GM19351 (cell line): ENCODE measurements at regions not wholly inside any gene's neighbourhood (a gene's known extent, or its start where the extent isn't known, plus 50 kb on each side); places are given as distances from the start of the nearest gene placed in this dataset.

Experiments used
- ATAC-seq: cut with Tn5 transposase; IDR thresholded peaks from one replicate; pipeline ENCODE4 v1.9.1; 2021; ENCODE audit warnings: mild to moderate bottlenecking, moderate library complexity; ENCODE audit not compliant: unreplicated experiment

GRCh38 chr11:134821422-134821821 is 409.4 kb upstream of the B3GAT1 start:
- no peak for ATAC-seq

GRCh38 chr11:134819041-134819440 is 407.0 kb upstream of the B3GAT1 start:
- ATAC-seq = no peak

GRCh38 chr11:134818516-134818915 is 406.5 kb upstream of the B3GAT1 start:
- ATAC-seq = no peak

GRCh38 chr11:134815404-134815803 is 403.4 kb upstream of the B3GAT1 start:
- ATAC-seq = no peak

- no peak for ATAC-seq
These were observed 396.0 kb upstream of the B3GAT1 start for GRCh38 chr11:134807997-134808396.

- no peak for ATAC-seq
These were observed 390.6 kb upstream of the B3GAT1 start for GRCh38 chr11:134802598-134802997.

- ATAC-seq = no peak
These were observed 390.1 kb upstream of the B3GAT1 start for GRCh38 chr11:134802116-134802515.

DNA sequence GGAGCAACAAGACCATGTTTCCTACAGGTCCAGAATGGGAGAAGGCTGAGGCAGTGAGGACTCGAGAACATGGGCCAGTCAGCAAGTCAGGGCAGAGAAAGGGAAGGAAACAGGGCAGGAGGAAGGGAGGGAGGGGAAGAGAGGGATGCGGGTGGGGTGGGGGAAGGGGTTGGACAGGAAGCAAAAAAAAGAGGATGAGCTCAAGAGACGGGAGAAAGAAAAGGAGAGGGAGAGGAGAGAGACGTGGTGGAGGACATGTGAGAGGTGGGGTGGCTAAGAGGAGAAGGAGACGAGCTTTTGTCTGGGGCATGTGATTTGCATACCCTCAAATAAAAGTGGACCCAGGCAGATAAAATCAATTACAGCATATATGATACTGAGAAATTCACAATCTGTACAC is 389.5 kb upstream of the B3GAT1 start:
- no peak for ATAC-seq

GRCh38 chr11:134800826-134801225 is 388.8 kb upstream of the B3GAT1 start:
- no peak for ATAC-seq

GRCh38 chr11:134800130-134800529 is 388.1 kb upstream of the B3GAT1 start:
- no peak for ATAC-seq

GRCh38 chr11:134799386-134799785 is 387.3 kb upstream of the B3GAT1 start:
- ATAC-seq = no peak

- ATAC-seq = no peak
These were observed 385.5 kb upstream of the B3GAT1 start for GRCh38 chr11:134797411-134798089.

DNA sequence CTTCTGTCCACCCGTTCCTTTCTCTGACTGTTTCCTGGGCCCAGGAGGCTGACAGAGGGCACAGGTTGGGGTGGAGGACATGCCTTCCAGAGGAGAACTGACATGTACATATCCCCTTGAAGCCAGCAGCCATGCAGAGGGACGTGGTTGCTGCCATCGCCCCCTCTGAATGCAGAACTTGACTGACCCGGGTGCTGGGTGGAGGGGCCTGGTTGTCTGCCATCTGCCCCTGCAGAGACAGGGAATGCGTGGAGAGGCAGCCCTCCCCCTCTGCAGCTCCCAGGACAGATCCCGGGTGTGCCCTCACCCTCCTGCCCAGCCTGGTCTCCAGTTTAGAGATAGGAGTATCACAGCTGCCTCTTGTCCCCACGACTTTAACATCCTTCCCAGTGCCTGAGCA is 383.0 kb upstream of the B3GAT1 start:
- no peak for ATAC-seq

GRCh38 chr11:134794192-134794591 is 382.1 kb upstream of the B3GAT1 start:
- no peak for ATAC-seq

DNA sequence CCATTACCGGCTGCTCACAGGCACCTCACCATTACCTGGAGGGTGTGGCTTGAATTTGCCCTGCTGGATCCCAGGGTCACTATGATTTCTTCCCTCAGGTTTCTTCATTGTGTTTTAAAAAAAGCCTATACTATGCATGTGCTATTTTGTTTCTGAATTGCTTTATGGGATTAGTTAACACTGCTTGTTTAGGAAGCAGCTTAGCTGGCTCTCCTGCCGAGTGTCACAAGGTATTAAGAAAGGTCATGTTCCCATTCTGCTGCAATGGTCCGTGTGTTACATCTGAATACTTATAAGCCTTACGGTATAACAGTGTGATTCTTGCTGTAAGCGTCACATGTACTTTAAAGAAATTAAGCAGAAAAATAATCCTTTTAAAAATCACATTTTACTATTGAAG is 380.6 kb upstream of the B3GAT1 start:
- ATAC-seq = no peak

- ATAC-seq = no peak
These were observed 380.0 kb upstream of the B3GAT1 start for GRCh38 chr11:134792044-134792443.

GRCh38 chr11:134791102-134791501 is 379.1 kb upstream of the B3GAT1 start:
- ATAC-seq = no peak

DNA sequence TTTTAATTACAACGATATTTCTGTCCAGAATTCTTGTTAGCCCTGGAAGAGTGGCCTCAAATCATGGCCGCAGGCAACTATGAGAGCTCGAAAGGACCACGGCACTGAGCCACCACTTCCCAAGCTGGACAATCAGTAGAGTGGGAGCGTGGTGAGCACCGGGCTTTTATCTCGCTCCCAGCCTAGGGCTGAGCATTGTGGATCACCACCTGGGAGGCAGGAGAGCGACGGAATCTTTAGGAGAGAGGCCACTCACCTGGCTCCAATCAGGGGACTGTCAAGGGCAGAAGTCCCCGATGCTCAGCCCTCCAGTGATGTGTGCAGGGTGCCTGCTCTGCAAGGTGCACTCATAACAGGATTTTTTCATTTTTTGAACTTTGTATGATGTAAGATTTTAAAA is 377.1 kb upstream of the B3GAT1 start:
- no peak for ATAC-seq

- no peak for ATAC-seq
These were observed 374.6 kb upstream of the B3GAT1 start for GRCh38 chr11:134786636-134787035.

DNA sequence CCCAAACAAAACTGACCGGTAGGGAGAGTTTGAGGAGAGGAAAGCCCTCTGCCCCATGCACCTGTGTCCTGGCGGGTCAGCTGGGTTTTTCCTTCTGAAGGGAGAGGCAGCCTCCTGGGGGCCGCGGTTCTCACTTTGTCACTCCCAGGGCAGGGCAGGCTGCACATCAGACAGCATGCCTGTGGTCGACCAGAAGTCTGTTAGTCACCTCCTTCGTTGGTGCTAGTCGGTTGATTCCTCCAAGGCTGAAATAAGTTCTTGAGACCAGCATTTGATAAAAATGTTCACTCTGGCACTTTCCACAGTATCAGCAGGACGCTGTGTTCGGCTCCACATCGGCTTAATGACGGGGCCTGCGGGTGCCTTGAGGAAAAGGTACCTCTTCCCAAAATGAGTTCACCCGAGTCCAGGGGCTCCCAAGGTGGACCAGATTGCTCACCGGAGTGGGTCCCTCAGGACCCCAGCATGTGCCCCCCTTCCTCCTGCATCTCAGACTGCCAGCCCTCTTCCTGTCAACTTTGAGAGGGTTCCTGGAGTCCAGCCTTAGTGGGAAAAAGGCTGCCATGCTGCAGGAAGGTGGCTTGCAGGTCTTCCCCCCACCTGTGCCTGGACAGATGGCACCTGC is 373.7 kb upstream of the B3GAT1 start:
- ATAC-seq = no peak

DNA sequence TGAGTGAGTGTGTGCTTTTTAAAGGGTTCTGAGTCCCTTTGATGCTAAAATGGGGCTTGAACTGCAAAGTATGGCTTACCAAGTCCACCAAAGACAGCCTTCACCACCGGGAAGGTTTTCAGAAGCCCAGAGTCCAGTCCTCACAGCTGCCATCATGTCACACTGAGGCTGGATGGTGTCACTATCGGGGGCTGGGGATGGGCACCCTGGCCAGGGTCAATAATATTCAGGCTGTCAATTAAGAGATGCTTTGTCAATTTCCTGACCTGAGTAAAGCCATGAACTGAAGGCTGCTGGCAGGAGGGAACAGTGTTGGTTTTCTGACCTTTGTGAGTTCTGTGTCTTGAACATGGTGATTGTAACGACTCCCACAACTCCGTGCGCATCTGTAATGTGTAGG is 373.0 kb upstream of the B3GAT1 start:
- ATAC-seq = no peak

DNA sequence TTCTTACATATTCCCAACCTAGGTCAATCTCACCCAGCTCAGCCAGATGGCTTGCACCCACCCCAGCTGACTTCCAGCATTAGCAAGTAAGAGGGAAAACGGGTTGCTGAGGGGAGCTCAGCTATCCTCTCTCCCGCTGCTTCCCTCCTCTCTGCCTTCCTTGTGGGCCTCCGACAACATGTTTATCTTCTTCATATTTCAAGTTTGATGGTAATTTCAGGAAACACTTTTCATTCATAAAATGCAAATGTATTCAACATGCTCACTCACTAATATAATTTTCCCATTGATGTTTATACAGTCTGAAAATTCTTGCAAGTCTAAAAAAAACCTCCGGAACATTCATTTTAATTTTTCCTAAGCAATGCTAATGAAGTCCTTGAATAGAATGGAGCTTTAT is 372.5 kb upstream of the B3GAT1 start:
- ATAC-seq = no peak

DNA sequence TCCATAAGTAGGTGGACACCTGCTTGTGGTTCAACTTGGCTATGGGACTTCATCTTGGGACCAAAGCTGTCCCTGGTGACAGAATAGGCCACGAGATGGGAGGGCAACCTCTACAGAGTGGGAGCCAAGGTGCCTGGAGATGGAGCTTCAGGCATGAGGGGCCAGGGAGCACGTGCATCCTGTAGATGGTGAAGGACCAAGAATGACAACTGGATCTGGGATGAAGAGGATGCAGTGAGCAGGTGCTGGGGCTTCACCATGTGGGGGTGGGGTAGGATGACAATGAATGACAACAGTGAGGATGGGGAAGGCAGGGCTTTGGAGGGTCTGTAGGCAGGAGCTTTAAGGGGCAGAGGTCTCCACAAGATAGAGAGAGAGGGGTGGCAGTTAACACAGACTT is 372.0 kb upstream of the B3GAT1 start:
- no peak for ATAC-seq
